Coronary artery (tissue), 2 donors: ENCODE measurements at regions not wholly inside any gene's neighbourhood (a gene's known extent, or its start where the extent isn't known, plus 50 kb on each side); places are given as distances from the start of the nearest gene placed in this dataset.

ENCODE experiments used
- DNase-seq: peaks from one replicate; pipeline ENCODE4 v3.0.0-alpha.2; 2017; ENCODE audit warnings: low spot score
- H3K27ac ChIP-seq, 2 donors: fragments of 200-600 bp; sonication (generic); one replicate each; pipeline ENCODE4 v1.5.1; 2016 to 2019
- H3K4me3 ChIP-seq: fragments of 200-600 bp; sonication (generic); 2 replicates; pipeline ENCODE4 v1.5.1; 2016; ENCODE audit warnings: mild to moderate bottlenecking, moderate library complexity
- CTCF ChIP-seq: fragments of 200-600 bp; sonication (generic); IDR thresholded peaks from one replicate; pipeline ENCODE4 v1.5.1; 2019; ENCODE audit warnings: antibody characterized with exemption

GRCh38 chr9:118946669-118947068 lies 422.6 kb downstream of the BRINP1 start:
- H3K4me3 ChIP-seq, result no peak overlapping the region
- no peak overlapping the region for H3K27ac ChIP-seq
- no peak for DNase-seq
- no peak for TF ChIP-seq CTCF

- no peak for DNase-seq
- H3K27ac ChIP-seq, result no peak overlapping the region
- H3K4me3 ChIP-seq, result no peak overlapping the region
- no peak for TF ChIP-seq CTCF
Observed at GRCh38 chr9:118954857-118955256, 414.4 kb downstream of the BRINP1 start.

- no peak overlapping the region for H3K27ac ChIP-seq
- TF ChIP-seq CTCF, result no peak
- no peak overlapping the region for H3K4me3 ChIP-seq
- no peak for DNase-seq
Observed at GRCh38 chr9:118957585-118957984, 411.6 kb downstream of the BRINP1 start.

GRCh38 chr9:118959366-118959765 lies 409.9 kb downstream of the BRINP1 start:
- no peak for TF ChIP-seq CTCF
- no peak for DNase-seq
- Histone ChIP-seq H3K4me3 (no peak overlapping the region), H3K27ac (no peak overlapping the region)

GRCh38 chr9:118961857-118962256 lies 407.4 kb downstream of the BRINP1 start:
- no peak for DNase-seq
- Histone ChIP-seq H3K4me3 (no peak overlapping the region), H3K27ac (peak overlapping the region in 1 of 2 donors; percentile 49)
- TF ChIP-seq CTCF, result no peak

GRCh38 chr9:118962426-118962825 lies 406.8 kb downstream of the BRINP1 start:
- no peak for DNase-seq
- TF ChIP-seq CTCF, result no peak
- no peak overlapping the region for H3K27ac ChIP-seq

GRCh38 chr9:118963674-118964073 lies 405.6 kb downstream of the BRINP1 start:
- TF ChIP-seq CTCF, result no peak
- Histone ChIP-seq H3K4me3 (no peak overlapping the region), H3K27ac (no peak overlapping the region)
- no peak for DNase-seq

More at GRCh38 chr9:118962426-118962825, 406.8 kb downstream of the BRINP1 start:
- H3K4me3 ChIP-seq, result no peak overlapping the region
